Hepatocyte (in vitro differentiated cells): ENCODE measurements at regions not wholly inside any gene's neighbourhood (a gene's known extent, or its start where the extent isn't known, plus 50 kb on each side); places are given as distances from the start of the nearest gene placed in this dataset.

Source experiments
- EZH2 ChIP-seq: fragments of 200-600 bp; sonication (generic); IDR thresholded peaks from 2 replicates; pipeline ENCODE4 v1.6.1; 2016; ENCODE audit warnings: antibody characterized with exemption, mild to moderate bottlenecking, borderline replicate concordance
- EZH2phosphoT487 ChIP-seq: fragments of 200-600 bp; sonication (generic); IDR thresholded peaks from one replicate; pipeline ENCODE4 v1.6.1; 2018; ENCODE audit warnings: antibody characterized with exemption, mild to moderate bottlenecking, low read depth, moderate library complexity; ENCODE audit not compliant: unreplicated experiment, severe bottlenecking
- TF ChIP-seq, protein P1 (sequence below): fragments of 200-600 bp; sonication (generic); IDR thresholded peaks from 2 replicates; pipeline ENCODE4 v1.5.1; 2016; ENCODE audit warnings: antibody characterized with exemption, mild to moderate bottlenecking; ENCODE audit not compliant: poor library complexity

GRCh38 chr6:40907198-40907701, 131.8 kb downstream of the UNC5CL start:
- TF ChIP-seq EZH2phosphoT487 (no peak), EZH2 (no peak)
- TF ChIP-seq, protein P1, sequence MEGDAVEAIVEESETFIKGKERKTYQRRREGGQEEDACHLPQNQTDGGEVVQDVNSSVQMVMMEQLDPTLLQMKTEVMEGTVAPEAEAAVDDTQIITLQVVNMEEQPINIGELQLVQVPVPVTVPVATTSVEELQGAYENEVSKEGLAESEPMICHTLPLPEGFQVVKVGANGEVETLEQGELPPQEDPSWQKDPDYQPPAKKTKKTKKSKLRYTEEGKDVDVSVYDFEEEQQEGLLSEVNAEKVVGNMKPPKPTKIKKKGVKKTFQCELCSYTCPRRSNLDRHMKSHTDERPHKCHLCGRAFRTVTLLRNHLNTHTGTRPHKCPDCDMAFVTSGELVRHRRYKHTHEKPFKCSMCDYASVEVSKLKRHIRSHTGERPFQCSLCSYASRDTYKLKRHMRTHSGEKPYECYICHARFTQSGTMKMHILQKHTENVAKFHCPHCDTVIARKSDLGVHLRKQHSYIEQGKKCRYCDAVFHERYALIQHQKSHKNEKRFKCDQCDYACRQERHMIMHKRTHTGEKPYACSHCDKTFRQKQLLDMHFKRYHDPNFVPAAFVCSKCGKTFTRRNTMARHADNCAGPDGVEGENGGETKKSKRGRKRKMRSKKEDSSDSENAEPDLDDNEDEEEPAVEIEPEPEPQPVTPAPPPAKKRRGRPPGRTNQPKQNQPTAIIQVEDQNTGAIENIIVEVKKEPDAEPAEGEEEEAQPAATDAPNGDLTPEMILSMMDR, result no peak
